Activated CD4-positive, alpha-beta T cell treated with anti-CD3 and anti-CD28 coated beads, Interleukin-10, Interleukin-2, amounts not matched to agents 100 ng/mL and 50 ng/mL, durations not matched to agents 16 hours and 8 hours (primary cell): ENCODE measurements at regions not wholly inside any gene's neighbourhood (a gene's known extent, or its start where the extent isn't known, plus 50 kb on each side); places are given as distances from the start of the nearest gene placed in this dataset.

Experiments used
- DNase-seq: peaks from one replicate; pipeline ENCODE4 v3.0.0-alpha.2; 2020

GRCh38 chr13:99911965-99912566, 59.5 kb downstream of the ZIC5 start:
- DNase-seq = peak; percentile 73

GRCh38 chr13:99911069-99911964, 60.2 kb downstream of the ZIC5 start:
- DNase-seq = no peak

GRCh38 chr13:99909836-99910619, 61.5 kb downstream of the ZIC5 start:
- no peak for DNase-seq

- DNase-seq = no peak
Measured at GRCh38 chr13:99909097-99909835, 62.3 kb downstream of the ZIC5 start.

GRCh38 chr13:99908140-99908803, 63.3 kb downstream of the ZIC5 start:
- DNase-seq = no peak

- no peak for DNase-seq
Measured at GRCh38 chr13:99907627-99908026, 63.9 kb downstream of the ZIC5 start.

GRCh38 chr13:99907038-99907437, 64.5 kb downstream of the ZIC5 start:
- DNase-seq = no peak

GRCh38 chr13:99905814-99906213, 65.8 kb downstream of the ZIC5 start:
- no peak for DNase-seq

- DNase-seq = no peak
Measured at GRCh38 chr13:99905224-99905623, 66.3 kb downstream of the ZIC5 start.

GRCh38 chr13:99903140-99903539, 68.4 kb downstream of the ZIC5 start:
- DNase-seq = no peak

- DNase-seq = no peak
Measured at GRCh38 chr13:99902657-99903056, 68.9 kb downstream of the ZIC5 start.

- no peak for DNase-seq
Measured at GRCh38 chr13:99900960-99901359, 70.6 kb downstream of the ZIC5 start.

- no peak for DNase-seq
Measured at GRCh38 chr13:99898421-99898820, 73.1 kb downstream of the ZIC5 start.

- no peak for DNase-seq
Measured at GRCh38 chr13:99897076-99897440, 74.5 kb downstream of the ZIC5 start.

GRCh38 chr13:99896369-99897075, 75.0 kb downstream of the ZIC5 start:
- no peak for DNase-seq

GRCh38 chr13:99895444-99896368, 75.9 kb downstream of the ZIC5 start:
- no peak for DNase-seq

- no peak for DNase-seq
Measured at GRCh38 chr13:99894840-99895443, 76.6 kb downstream of the ZIC5 start.

GRCh38 chr13:99894105-99894839, 77.3 kb downstream of the ZIC5 start:
- DNase-seq = no peak

GRCh38 chr13:99893567-99893966, 78.0 kb downstream of the ZIC5 start:
- DNase-seq = no peak
